ENCODE measurements at regions not wholly inside any gene's neighbourhood (a gene's known extent, or its start where the extent isn't known, plus 50 kb on each side); places are given as distances from the start of the nearest gene placed in this dataset.

DNA sequence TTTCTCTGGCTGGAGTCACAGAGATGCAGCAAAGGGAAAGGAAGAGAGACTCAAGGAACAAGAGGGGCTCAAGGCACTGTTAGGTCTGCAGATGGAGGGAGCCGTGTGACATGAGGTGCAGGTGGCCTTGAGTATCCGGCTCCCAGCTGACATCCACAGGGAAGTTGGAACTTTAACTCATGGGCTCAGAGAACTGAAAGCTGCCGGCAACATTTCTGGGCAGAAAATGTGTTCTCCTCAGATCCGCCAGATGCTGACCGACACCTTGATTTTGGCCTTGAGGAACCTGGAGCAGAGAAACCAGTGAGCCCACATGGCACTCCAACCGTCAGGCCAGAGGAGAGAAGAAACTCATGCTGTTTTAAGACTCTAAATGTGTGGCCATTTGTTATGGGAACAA, 258.1 kb upstream of the IRX2 start:
- H3K4me3 ChIP-seq = no peak overlapping the region
- WGBS (ENCODE audit: insufficient coverage, low coverage, missing lambda C conversion rate) = 0% methylated on average over 6 of the region's 6 CpGs
- CTCF ChIA-PET (ENCODE audit: low intra/inter-chr PET ratio) = no interaction called here
- H3K9me3 ChIP-seq (replicated peaks; ENCODE audit: control insufficient read depth, insufficient read depth, low read depth, low read length) = no peaks in the 10 kb centered on the region
- FAIRE-seq (no peak), ATAC-seq (no peak), DNase-seq (ENCODE audit: extremely low read depth in 1 of 4, low spot score in 3 of 4) (no peak)
- no peaks in the 10 kb centered on the region for H3K9me1 ChIP-seq (ENCODE audit: control insufficient read depth, insufficient read depth, low read length)
- in situ Hi-C loops (cut with MboI) = no loop called here
- H3K27me3 ChIP-seq (ENCODE audit: control insufficient read depth in 2 of 2, insufficient read depth in 2 of 2, low read length in 2 of 2) = no peaks in the 10 kb centered on the region; a peak in 1 of 5 replicates
- H3K4me1 ChIP-seq (replicated peaks in 1 of 2; ENCODE audit: control insufficient read depth in 2 of 2, insufficient read depth in 2 of 2, low read length in 2 of 2) = no peaks in the 10 kb centered on the region
- H4K20me1 ChIP-seq (replicated peaks; ENCODE audit: control insufficient read depth, insufficient read depth, low read length) = no peaks in the 10 kb centered on the region; the same call in 1 of the 2 replicates
- H3K4me2 ChIP-seq (ENCODE audit: insufficient read depth, low read length) = no peak overlapping the region
- no peaks in the 10 kb centered on the region for H3K79me2 ChIP-seq (ENCODE audit: control insufficient read depth, insufficient read depth, low read length)
- intact Hi-C loops (cut with micrococcal nuclease) = no loop called here
- BruUV-seq (replicated peaks) = no TSS peak
- no peak overlapping the region for H3K27ac ChIP-seq (ENCODE audit: extremely low read depth, low read depth, low read length)
- H3K9ac ChIP-seq (ENCODE audit: insufficient read depth in 1 of 2, low read depth in 2 of 2, low read length in 2 of 2) = no peak overlapping the region
- TF ChIP-seq, protein P1, sequence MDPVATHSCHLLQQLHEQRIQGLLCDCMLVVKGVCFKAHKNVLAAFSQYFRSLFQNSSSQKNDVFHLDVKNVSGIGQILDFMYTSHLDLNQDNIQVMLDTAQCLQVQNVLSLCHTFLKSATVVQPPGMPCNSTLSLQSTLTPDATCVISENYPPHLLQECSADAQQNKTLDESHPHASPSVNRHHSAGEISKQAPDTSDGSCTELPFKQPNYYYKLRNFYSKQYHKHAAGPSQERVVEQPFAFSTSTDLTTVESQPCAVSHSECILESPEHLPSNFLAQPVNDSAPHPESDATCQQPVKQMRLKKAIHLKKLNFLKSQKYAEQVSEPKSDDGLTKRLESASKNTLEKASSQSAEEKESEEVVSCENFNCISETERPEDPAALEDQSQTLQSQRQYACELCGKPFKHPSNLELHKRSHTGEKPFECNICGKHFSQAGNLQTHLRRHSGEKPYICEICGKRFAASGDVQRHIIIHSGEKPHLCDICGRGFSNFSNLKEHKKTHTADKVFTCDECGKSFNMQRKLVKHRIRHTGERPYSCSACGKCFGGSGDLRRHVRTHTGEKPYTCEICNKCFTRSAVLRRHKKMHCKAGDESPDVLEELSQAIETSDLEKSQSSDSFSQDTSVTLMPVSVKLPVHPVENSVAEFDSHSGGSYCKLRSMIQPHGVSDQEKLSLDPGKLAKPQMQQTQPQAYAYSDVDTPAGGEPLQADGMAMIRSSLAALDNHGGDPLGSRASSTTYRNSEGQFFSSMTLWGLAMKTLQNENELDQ (CRISPR knock-in tag; IDR thresholded peaks at IDR 0.05; ENCODE audit: borderline replicate concordance) = no peak
- H2AFZ ChIP-seq (ENCODE audit: low read depth, low read length) = no peak overlapping the region
- POLR2A ChIA-PET = no interaction called here
- H3K36me3 ChIP-seq (ENCODE audit: control insufficient read depth, insufficient read depth, low read length) = no peaks in the 10 kb centered on the region

DNA sequence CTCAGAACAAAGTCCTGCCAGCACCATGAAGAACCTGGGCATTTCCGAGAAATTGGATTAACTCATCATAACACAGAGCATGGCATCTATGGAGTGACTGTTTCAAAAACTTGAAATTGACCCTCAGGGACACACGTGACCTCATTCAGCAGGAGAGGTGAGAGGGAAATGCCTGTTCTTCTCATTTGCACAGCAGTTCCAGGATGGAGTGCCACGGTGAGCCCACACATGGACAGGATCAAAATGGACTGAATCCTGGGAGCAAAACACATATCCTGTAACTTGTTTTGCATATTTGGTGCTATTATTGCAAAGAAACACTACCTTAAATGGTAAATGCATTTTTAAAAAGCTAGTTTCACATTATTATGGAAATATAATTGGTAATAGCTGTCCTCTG, 256.1 kb upstream of the IRX2 start:
- POLR2A ChIA-PET = interaction anchor here (0.7 kb wide), 1 partner anchor 13 kb away, joined by 3 read pairs; no protein-coding TSS in a partner anchor
- CTCF ChIA-PET (ENCODE audit: low intra/inter-chr PET ratio) = no interaction called here
- Histone ChIP-seq H3K9ac (ENCODE audit: insufficient read depth in 1 of 2, low read depth in 2 of 2, low read length in 2 of 2) (no peak overlapping the region), H2AFZ (ENCODE audit: low read depth, low read length) (no peak overlapping the region), H4K20me1 (replicated peaks; ENCODE audit: control insufficient read depth, insufficient read depth, low read length) (no peaks in the 10 kb centered on the region; the same call in 1 of the 2 replicates), H3K36me3 (ENCODE audit: control insufficient read depth, insufficient read depth, low read length) (no peaks in the 10 kb centered on the region), H3K4me1 (replicated peaks in 1 of 2; ENCODE audit: control insufficient read depth in 2 of 2, insufficient read depth in 2 of 2, low read length in 2 of 2) (no peaks in the 10 kb centered on the region), H3K4me3 (no peak overlapping the region), H3K79me2 (ENCODE audit: control insufficient read depth, insufficient read depth, low read length) (no peaks in the 10 kb centered on the region), H3K9me1 (ENCODE audit: control insufficient read depth, insufficient read depth, low read length) (no peaks in the 10 kb centered on the region), H3K27ac (ENCODE audit: extremely low read depth, low read depth, low read length) (no peak overlapping the region), H3K4me2 (ENCODE audit: insufficient read depth, low read length) (no peak overlapping the region), H3K27me3 (ENCODE audit: control insufficient read depth in 2 of 2, insufficient read depth in 2 of 2, low read length in 2 of 2) (no peaks in the 10 kb centered on the region; a peak in 1 of 5 replicates), H3K9me3 (replicated peaks; ENCODE audit: control insufficient read depth, insufficient read depth, low read depth, low read length) (no peaks in the 10 kb centered on the region)
- no peak for TF ChIP-seq THRAP3 (IDR thresholded peaks at IDR 0.05; ENCODE audit: borderline replicate concordance)
- WGBS (ENCODE audit: insufficient coverage, low coverage, missing lambda C conversion rate) = 0% methylated on average over 3 of the region's 3 CpGs
- ATAC-seq = no peak
- FAIRE-seq = no peak
- intact Hi-C loops (cut with micrococcal nuclease) (no loop called here), in situ Hi-C loops (cut with MboI) (no loop called here)
- DNase-seq (ENCODE audit: extremely low read depth in 1 of 4, low spot score in 3 of 4) = no peak
- no TSS peak for BruUV-seq (replicated peaks)
